SIG-M5 treated with dmso at 0.1 percent for 504 hours (cell line): ENCODE measurements at regions not wholly inside any gene's neighbourhood (a gene's known extent, or its start where the extent isn't known, plus 50 kb on each side); places are given as distances from the start of the nearest gene placed in this dataset.
"Not testable (repeated sequence)": the region's sequence is repeated elsewhere in the genome, so short reads cannot be mapped to it uniquely, and the experiment has no call there.

Experiments
- DNase-seq: peaks from one replicate; lab custom pipeline; 2025; ENCODE audit not compliant: unreplicated experiment; lab: John Stamatoyannopoulos, UW

DNA sequence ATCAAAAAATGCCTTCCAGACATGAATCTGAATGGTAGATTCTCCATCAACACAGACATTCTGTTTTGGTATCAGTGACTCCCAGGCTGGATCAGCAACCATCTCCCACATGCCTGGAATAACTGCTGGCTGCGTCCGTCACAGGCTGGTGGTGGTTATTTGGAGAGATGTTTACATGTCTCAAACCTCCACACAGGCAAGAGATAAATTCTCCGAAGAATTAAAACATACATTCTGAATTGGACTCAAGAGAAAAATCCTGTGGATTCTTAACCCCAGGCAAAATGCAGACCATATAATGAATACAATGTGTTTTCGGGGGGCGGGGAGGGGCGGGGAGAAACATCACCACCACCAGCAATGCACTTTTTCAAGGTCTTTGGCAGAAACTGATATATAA, 108.2 kb downstream of the THBS2 start:
- no peak for DNase-seq

- DNase-seq = no peak
Observed at GRCh38 chr6:169144356-169144755, 109.3 kb downstream of the THBS2 start.

DNA sequence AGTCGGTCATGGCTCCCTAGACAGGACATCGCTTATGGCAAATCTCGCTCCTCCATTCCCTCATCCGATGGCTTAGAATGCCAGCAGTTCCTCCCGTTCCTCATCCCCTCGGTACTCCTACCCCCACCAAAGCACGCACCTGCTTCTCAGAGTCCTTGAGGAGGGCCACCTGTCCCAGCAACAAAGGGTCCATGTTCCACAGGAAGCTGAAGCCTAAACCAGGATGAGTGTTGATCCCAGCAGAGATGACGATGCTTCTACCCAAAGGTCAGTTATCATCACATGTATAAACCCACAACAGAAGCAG, 111.2 kb downstream of the THBS2 start:
- no peak for DNase-seq

GRCh38 chr6:169141671-169142537, 111.7 kb downstream of the THBS2 start:
- peak; percentile 55 for DNase-seq

- no peak for DNase-seq
Observed at GRCh38 chr6:169140986-169141495, 112.6 kb downstream of the THBS2 start.

- no peak for DNase-seq
Observed at GRCh38 chr6:169139179-169139971, 114.3 kb downstream of the THBS2 start.

- DNase-seq = no peak
Observed at GRCh38 chr6:169132352-169132940, 121.2 kb downstream of the THBS2 start.

DNA sequence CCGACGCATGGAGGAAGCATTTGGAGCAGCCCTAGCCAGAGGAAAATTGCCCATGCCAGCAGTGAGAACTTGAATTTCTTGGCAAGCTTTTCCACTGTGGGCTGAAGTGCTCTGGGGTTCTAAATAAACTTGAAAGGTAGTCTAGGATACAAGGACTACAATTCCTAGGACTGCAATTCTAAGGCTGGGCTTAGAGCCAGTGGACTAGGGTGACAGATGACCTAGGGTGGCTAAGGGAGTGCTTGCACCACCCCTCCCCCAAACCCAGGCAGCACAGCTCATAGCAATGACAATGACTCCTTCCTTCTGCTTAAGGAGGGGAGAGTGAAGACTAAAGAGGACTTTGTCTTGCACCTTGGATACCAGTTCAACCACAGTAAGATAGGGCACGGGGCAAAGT, 122.3 kb downstream of the THBS2 start:
- DNase-seq = no peak

GRCh38 chr6:169130113-169130512, 123.5 kb downstream of the THBS2 start:
- DNase-seq = no peak

DNA sequence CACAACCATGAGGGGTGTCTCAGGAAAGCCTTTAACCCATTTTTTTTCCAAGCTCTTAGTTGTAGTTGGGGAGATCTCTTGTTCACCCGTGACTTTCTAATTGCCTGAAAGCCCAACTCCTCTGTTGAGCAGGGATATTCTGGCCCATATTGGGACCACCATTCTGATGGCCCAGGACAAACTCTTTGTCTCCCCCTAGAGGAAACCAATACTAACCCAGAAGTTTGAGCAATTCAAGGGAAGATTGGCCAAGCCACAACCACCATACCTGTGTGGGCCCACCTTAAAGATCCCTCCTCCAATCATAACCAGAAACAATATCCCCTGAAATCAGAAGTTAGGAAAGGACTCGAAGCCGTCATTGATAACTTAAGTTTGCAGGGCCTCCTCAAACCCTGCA, 132.6 kb downstream of the THBS2 start:
- DNase-seq = no peak

DNA sequence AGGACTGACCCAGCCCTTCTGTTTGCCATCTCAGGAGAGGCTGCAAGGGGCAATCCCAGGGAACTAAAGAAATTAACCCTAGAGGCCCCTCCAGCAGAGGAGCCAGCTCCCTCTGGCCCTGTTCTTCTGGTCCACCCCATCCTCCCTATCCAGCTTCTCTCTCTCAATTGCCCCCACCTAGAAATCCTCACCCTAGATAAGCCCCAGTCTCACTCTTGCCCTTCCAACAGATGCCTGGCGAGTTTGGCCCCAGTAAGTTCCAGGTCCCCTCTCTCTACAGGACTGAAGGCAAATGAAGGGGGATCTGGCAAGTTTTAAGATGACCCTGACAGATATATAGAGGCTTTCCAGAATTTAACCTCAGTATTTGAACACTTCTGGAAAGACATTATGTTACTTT, 134.0 kb downstream of the THBS2 start:
- no peak for DNase-seq

- no peak for DNase-seq
Observed at GRCh38 chr6:169118346-169118830, 135.3 kb downstream of the THBS2 start.

DNA sequence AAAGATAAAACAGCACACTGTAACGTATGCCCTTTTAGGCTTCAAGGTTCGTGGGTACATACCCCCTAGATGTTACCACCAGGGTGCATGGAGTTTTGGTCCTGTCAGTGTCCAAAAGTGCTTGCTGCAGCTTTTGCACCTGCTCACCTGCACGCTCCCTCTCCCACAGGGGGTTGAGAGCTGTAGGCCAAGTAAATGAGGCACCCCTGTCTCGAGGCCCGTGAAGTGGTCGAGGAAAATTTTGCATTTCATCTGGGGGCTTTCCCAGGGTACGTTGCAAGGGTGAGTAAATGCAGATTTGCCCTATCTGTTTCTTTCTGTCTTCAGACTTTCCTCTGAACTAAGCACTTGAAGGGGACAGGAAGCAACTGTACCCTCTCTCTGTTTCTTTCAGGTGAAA, 136.0 kb downstream of the THBS2 start:
- no peak for DNase-seq

- peak; percentile 19 for DNase-seq
Observed at GRCh38 chr6:169115632-169116031, 138.0 kb downstream of the THBS2 start.

DNA sequence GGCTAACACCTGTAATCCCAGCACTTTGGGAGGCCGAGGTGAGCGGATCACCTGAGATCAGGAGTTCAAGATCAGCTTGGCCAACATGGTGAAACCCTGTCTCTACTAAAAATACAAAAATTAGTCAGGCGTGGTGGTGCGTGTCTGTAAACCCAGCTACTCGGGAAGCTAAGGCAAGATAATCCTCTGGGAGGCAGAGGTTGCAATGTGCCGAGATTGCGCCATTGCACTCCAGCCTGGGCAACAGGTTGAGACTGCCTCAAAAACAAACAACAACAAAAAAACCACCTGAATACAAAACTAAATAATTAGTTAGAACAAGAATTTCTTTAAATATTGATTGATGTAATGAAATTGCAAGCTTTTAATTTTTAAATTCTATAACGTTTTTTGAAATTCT, 139.0 kb downstream of the THBS2 start:
- not testable (repeated sequence) for DNase-seq

DNA sequence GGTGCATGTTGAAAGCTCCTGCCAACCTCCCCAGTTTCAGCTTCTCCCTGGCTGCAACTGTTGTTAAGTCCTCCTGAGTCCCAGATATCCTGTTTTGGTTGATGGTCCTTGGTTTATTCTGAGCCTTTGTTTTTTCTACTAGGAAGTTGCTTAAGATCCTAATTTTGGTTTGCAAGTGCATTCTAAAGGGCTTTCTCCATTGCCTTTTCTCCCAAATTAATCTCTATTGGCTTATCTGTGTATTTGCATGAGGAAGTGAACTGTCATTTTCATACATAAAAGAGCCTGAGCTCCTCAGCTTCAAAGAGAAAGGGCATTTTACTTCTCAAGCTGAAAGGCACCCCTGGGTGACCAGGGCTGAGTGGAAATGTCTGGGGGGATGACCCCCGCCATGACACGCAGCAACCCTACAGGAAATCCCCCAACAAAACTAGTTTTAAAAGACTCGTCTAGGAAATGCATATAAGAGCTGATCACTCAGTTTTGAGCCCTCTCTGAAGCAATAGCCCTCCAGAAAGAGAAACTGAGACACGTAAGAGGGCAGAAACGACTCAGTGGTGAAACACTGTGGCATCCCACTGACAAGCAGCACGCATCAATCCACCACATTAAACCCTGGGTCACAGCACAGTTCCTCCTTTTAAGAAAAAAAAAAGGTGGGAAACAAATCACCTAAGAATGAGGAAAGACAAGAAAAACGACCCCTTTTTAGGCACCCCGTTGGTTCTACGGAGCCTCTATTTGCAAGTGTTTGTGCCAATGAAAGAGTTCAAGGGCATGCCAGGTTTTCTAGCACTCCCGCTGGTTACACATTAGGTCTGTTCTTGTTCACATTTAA, 140.9 kb downstream of the THBS2 start:
- DNase-seq = peak; percentile 87

DNA sequence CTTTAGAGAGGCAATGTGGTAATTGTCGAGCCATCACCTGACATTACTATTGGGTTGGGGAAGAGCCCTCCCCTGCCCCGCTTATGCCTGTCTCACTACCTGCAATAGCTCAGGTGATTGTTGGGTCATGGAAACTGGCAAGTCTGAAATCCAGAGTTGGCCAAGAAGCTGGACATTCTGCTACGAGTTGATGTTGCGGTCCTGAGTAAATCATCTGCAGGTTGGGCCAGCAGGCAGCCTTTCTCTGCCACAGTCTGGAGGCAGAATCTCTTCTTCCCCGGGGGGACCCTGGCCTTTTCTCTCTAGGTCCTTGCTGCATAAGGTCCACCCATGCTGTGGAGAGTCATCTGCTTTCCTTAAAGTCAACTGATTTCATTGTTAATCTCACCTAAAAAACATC, 142.4 kb downstream of the THBS2 start:
- no peak for DNase-seq

- DNase-seq = no peak
Observed at GRCh38 chr6:169109411-169110220, 144.0 kb downstream of the THBS2 start.

- DNase-seq = no peak
Observed at GRCh38 chr6:169108753-169109152, 144.9 kb downstream of the THBS2 start.

- no peak for DNase-seq
Observed at GRCh38 chr6:169106176-169106575, 147.5 kb downstream of the THBS2 start.
